Activated T-cell treated with anti-CD3 and anti-CD28 coated beads for 24 hours (primary cell): ENCODE measurements at regions not wholly inside any gene's neighbourhood (a gene's known extent, or its start where the extent isn't known, plus 50 kb on each side); places are given as distances from the start of the nearest gene placed in this dataset.

Source experiments
- DNase-seq: peaks from one replicate; pipeline ENCODE4 v3.0.0-alpha.2; 2020; ENCODE audit warnings: low read depth

DNA sequence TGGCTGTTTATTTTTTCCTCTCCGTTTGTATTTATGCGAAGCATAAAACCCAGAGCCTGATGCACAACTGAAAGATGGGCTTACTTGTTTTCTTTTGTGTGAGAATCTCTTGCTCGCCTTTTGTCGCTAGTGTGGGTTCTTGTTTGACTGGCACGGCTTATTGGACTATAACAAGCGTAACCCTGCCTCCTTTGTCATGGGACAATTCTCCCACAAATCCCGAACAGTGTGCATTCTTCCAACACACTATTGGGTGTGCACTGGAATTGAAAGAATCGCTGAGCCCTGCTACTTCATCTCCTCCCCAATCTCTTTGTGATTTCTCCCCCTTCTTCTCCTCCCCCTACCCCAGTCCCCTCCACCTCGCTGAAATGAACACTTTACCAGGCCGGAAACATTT is 110.8 kb downstream of the ZIC5 start:
- no peak for DNase-seq

DNA sequence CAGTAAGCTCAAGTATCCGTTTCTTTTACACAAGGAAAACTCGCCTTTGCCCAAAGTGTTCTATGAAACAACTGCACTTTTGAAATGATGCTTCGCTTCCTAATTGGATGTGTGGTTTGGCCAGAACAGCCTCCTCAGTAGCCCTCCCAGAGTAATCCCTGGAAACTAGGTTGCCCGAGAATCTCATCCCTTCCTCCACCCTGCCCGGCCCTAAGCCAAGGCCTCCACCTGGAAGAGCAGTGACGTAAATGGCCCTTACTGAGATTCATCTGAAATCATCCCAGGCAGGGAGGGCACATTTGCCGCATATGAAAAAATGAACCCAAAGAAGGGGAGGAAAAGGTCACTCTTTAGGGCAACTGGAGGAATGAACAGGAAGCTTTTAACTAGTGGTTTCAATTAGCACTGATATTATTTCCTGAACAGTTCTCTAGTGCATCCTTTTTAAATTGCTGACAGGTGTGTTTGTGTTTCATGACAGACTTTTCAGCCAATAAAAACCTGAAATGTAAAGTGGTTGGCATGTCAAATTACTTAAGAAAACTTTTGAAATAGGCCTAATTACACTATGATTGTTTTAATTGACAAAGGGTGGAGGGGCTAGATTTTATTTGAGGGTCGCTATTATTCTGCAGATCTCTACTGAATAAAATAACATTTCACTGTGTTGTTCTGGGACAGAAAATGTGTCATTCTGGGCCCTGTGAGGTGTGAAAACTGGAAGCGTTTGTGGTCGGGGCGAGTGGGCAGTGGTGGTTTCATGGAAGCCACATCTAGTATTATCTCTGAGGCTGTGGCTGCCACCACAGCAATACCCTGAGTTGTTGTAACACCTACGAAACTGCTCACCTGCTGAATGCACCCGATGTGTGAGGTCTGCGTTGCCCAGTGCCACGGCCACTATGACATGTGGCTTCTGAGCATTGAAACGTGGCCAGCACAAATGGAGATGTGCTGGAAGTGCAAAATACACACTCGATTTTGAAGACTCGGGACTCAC is 112.1 kb downstream of the ZIC5 start:
- DNase-seq, result peak; percentile 49

DNA sequence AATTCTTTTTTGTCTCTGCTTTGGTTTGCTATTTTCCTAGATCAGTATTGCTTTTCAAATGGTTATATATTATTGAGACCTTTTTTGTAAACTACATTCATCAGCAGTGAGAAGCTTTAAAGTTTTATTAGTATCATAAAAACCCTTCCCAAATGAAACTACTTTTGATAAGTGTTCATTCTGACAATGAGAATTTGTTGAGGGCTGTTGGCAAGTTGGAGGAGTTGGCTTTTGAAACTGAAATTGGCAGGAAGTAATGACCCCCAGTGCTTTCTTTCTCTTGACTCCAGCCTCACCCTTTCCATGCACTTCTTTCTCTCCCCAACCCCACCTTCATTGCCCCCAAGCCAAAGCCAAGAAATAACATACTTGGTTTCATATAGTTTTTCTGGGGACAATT is 113.8 kb downstream of the ZIC5 start:
- no peak for DNase-seq

DNA sequence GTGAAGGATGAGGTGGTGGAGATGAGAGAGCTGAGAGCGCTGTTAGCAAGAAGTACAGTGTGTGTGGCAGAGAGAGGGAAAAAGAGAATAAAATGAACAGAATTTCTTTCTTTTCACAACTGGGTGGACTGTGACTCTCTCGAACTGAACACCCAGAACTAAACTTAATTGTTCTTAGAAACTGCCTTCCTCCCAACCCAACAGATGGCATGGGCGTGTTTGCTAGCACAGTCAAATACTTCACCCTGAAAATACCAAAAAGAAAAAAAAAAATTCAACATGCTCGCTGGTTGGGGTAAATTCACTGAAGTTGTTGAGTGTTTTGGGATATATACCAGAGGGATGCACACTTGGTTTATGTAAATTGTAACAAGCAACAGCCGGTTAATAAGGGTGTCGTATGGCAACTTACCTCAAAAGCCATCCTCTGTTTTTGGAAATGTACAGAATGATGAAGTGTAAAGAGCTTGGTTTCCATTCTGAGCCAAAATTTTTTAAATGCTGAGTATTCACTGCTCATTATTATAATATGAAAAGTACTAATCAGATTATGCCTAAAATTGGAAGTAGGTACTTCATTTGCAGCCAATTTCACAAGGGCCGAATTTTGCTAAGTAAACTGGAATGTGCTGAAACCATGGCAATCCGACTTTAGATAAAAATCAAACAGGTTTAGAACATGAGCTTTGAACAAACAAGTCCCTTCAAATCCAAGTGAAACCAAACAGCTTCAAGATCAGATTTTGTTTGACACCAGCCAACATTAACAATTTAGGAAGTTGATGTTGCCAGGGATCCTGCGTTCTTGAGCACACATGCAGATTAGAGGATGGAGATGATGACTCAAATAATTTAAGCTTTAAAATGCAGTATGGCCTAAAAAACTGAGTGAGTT is 115.8 kb downstream of the ZIC5 start:
- no peak for DNase-seq

DNA sequence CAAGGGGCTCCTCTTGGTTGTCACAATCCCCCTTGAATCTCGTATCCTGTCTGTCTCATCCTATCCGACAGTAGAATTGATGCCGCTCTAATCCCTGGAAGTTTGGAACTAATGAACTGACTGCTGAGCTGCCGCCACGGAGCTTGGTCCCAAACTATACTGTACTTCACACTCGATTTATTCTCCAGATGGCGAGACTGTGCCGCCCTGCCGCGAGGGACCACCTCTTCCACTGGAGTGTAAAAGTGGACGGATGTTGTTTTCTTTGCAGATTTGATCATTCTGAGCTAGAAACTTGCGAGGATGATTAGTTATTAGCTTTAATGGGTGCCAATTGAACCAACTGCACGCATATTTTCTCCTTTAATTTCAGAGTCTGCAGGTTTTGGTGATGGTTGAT is 117.2 kb downstream of the ZIC5 start:
- DNase-seq, result no peak

DNA sequence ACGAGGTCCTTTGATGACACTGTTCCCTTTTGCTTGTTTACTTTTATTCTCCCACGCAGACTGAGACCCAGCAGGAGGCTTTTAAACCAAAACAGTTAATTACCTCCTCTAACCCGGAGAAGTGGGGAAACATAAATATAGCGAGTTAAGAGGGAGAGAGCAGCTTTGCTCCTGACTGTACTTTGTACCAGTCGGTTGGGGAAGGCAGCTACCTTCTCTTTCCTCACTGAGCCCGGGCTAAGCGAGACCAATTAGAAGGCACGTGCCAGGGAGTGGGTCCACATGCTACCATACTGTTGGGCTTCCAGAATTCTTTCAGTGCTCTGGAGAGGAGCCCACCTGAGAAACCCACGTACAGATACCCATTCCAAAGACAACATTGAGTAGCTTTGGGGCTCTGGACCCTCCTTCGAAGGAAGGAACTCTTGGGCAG is 124.2 kb downstream of the ZIC5 start:
- DNase-seq, result no peak

DNA sequence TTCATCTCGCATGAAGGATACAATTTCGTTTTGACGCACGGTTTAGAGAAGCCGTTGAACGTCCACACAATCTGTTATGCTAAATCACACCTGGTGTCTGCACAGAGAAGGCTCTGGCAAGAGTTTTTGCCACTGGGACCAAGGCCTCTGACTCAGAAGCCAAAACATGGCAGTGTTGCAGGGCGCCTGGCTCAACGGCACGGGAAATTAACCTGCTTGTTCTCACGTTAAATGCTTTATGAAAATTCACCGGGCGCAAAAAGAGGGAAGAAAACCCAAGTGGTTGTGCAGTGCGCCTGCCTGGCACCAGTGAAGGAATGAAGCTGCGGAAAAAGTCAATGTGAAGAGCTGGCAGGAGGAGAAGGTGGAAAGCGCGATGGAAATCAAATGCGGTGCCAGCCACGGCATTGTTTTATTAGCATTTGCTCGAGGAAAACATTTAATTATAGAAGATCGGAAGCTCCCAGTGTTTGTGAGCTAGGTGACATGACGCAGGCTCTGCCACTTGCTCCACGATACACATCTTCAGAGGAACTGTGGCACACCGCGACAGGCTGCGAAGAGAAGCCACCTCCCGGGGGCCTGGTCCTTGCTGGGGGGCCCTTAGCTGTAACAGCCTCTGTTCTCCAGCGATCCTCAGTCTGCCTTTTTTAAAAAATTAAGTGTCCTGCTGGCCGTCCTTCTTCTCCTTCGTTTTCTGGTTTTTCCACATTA is 126.2 kb downstream of the ZIC5 start:
- no peak for DNase-seq

DNA sequence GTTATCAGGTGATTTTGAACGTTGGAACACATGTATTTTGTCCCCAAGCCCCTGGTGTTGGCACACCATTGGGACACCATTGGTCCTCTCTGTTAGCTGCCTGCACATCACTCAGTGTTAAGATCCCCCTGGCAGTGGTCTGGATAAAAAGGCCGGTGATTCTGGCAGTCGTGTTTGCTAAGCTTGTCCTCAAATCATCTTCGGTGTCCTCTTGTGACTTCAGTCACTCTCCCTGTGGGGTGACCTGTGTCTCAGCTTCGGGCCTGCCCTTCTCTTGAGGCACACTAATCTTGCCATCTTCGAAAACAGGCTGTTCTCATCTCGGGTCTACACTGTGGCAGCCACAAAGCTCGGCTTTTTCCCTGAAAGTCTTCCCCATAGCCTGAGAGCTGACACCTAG is 127.1 kb downstream of the ZIC5 start:
- no peak for DNase-seq

DNA sequence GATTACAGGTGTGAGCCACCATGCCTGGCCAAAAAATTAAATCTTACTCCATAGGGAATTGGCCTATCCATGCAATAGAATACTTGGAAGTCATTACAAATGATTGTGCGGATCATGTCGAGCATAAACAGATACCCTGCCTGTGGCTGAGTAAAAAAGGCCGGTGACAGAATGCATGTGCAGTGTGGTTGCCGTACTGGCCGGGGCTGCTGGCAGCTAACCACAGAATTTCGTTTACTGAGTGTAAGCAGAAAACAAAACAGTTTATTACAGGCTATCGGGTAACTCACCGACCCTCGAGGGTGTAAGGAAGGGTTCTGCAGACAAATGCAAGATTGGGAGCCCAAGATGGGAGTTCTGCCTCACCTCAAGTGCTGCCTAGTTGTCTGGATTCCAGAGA is 127.7 kb downstream of the ZIC5 start:
- no peak for DNase-seq

DNA sequence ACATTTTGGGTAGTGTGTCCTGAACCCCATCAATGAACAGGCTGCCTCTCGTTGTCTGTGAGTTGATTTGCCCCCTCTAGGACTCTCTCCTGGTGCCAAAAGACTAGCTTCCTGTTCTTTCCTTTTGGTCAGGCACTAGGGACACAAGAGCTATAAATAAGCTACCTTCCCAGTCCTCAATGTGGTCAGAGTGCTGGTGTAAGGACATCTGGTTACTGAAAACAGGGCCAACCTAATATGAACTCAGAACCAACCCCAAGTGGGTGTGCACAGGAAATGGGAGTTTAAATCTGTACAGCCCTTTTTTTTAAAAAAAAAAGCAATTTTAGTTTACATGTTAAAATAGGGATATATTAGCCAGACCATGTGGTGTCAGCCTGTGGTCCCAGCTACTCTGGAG is 129.2 kb downstream of the ZIC5 start:
- no peak for DNase-seq

DNA sequence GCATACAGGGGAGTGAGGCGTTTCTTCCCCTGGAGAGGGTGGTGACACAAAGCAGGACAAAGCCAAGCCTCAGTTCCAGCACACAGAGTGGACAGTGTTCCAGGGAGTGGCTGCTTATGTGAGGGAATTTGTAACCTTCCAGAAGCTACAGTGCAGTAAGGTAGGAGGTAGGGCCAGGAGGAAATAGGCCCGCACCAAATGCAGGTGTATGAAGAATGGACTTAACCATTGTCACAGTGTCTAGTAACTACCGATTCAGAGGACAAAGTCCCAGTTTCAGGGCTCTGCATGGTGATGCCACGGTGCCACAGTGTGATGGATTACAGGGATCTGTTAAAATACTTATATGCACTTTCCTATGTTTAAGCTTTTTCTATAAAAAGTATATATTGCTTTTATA is 135.3 kb downstream of the ZIC5 start:
- DNase-seq, result no peak

DNA sequence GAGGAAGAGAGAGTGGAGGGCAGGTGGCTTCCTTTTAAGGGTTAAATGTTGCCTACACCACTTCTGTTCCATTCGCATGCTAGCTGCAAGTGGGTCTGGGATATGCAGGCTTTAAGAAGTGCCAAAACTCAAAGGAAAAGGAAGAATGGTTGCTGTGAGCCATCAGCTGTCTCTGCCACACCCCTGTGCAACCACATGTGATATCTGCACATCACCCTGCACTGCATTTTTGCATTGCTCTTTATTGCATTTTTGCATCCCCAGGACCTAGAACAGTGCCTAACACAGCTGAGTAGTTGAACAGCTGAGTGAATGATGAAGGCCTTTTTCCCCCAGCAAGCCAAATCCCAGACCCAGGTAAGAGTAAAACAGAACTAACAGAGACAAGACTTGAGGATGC is 136.1 kb downstream of the ZIC5 start:
- no peak for DNase-seq

DNA sequence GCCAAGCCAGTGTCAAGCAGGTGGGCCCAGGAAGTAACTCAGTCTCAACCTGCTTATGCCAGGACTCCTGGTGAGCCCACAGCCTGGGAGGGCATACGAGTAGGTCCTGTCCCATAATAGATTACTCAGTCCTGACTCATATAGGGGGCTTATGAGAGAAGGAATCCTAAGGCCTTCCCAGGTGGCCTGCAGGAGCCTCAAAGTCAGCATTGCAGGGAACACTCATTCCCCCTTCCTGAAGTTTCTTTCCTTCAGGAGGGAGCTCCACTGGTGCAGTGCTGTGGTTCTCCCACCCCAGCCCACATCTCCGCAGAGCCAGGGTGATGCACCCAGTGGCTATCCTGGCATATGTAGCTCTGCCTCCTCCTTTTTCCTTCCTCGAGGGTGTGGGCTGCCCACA is 137.3 kb downstream of the ZIC5 start:
- DNase-seq, result no peak

DNA sequence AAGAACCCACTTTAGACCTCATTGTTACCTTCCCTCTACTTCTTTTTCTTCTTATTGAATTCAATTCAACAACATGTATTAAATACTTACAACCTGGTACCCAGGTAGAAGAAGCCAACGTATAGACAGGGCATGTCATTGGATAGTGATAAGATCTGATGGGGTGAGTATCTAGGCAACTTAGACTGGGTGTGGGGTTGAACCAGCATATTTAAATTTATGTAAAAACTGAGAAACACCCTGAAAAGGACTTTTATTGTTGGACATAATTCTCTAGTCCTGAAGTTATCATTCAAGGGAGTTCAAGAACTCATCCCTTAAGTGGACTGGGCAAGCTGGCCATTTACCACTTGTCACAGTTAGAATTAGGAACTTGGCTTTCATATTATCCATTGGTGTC is 139.2 kb downstream of the ZIC5 start:
- DNase-seq, result no peak

DNA sequence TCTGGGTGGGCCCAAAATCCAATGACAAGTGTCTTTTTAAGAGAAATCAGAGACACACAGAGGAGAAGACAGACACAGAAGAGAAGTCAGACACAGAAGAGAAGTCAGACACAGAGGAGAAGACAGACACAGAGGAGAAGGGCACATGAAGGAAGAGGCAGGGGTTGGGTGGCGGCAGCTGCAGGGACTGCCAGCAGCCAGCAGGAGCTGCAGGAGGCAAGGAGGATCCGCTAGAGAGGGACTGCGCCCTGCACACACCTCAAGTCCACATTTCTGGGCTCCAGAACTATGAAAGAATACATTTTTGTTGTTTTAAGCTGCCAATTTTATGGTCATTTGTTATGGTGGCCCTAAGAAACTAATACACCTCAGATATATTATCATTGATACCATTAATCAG is 140.6 kb downstream of the ZIC5 start:
- no peak for DNase-seq

DNA sequence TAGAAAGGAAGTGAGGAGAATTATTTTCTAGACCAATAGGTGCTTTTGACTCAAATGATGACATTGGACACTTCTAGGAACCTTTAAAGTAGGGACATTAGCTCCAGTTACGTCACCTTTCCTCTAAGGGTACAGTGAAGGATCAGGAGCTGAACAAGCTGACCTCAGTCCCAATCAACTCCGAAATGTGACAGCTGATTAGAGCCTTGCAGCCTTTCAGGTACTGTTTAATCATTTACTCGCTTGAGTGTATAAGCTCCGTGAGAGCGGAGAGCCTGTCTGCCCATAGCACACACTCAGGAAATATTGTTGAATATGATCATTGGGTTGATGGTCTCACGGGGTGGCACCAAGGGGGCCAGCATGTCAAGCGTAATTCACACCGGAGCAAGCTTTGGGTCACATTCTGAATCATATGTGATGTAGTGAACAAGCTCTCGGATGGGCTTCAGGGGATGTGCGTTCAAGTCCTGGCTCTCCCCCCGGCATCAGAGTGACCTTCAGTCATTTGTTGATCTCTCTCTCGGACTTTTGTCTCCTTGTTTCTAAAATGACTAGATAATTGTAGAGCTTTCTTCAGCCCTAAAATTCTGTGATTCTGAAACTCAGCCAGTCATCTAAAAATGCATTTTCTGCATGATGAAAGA is 141.9 kb downstream of the ZIC5 start:
- no peak for DNase-seq

DNA sequence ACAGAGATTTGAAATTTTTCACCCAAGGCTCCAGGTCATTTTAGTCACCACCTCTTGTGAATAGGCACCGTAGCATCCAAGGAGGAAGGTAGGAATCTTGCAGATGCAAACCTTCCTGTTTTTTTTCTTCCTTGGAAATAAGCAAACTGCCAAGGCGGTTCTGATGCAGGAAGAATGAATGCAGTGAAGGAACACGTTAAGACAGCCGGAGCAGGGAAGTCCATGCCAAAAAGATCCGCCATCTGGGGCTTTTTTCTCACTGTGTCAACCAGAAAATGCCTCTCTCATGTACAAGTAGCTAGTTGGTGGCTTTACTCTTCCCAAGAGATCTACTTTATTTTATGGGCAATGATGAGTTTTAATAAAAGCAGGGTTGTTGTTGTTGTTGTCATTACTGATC is 142.4 kb downstream of the ZIC5 start:
- DNase-seq, result no peak

DNA sequence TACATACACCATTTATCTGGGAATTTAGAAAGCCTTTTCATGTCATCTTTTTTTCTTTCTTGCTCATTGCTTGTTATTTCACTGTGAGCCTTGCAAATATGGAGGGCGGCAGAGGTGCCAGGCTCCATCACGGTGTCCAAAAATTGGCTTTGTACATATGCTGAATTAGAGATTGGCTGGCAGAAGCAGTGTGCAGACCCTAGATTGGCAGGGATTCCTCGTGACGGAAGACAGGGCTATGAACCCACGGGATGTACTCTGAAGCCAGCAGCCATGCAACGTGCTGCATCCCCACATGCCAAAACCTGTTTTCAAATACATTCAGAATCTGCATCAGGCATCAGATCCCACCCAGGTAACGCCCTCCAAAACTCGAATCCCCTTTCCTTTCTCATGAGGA is 142.8 kb downstream of the ZIC5 start:
- no peak for DNase-seq

DNA sequence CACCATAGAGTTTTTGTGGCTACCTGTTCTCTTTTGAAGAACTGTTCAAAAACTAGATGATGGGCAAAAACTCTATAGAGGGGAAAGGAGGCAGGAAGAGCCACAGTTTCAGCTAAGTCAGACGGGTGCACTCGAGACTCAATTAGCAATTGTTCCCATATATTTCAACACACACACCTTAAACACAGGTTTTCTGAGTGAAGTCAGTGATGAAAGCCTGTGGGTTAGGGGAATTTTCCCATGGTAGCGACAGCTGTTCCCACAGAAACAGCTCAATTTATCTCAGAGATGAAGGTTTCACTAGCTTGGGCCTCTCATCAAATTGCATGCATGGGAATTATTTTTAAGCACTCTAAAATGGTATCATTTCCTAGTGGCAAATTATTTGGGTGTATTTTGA is 143.4 kb downstream of the ZIC5 start:
- DNase-seq, result no peak

DNA sequence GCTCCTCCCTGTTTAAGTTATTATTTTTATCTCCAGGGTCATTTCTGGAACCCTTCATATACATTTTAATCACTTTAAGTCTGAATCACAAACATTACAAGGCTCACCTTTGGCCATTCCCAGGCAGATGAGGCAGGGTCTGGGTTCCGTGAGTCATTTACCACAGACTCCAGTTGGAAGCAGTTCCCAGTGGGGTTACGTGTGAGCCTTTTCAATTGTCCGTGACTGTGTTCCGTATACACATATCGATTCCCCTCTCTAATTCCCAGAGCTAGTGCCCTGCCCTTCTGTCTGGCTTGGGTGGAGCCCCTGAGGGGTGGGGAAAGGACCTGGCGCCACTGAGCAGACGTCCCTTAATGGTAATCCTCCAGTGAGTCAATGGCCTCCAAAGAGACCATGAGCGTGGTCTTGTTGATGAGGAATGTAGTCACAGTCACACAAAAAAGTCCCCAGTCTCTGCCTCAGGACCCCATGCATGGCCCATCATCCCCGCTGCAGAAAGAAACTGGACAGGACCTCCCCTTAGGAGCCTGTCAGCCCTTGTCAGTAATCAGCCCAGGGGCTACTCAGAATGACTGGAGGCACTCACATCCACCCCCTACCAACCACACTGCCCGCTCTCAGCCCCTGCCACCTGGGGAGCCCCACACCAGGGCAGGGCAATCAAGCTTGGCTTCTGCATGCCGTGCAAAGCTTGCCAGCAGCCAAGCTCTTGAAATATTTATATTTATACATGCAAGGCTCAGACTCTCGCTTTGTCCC is 144.4 kb downstream of the ZIC5 start:
- no peak for DNase-seq

DNA sequence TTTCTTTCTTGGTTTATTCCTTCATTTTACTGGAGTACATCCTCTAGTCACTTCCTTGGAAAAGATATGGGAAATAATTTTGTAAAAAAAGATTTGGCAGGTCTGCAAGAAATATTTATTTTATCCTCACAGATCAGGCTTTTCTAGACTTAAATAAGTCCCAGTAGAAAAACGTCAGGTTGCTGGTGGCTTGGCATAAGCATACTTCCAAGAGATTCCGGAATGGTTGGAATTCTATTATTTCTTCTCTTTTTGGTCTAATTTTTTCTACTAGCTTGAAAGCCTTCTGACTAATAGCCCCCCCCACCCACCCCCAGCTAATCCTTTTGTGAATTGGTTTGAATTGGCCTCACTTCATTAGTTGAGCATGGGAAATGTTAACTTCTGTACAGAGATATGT is 147.6 kb downstream of the ZIC5 start:
- no peak for DNase-seq
